ENCODE measurements at regions not wholly inside any gene's neighbourhood (a gene's known extent, or its start where the extent isn't known, plus 50 kb on each side); places are given as distances from the start of the nearest gene placed in this dataset.

DNA sequence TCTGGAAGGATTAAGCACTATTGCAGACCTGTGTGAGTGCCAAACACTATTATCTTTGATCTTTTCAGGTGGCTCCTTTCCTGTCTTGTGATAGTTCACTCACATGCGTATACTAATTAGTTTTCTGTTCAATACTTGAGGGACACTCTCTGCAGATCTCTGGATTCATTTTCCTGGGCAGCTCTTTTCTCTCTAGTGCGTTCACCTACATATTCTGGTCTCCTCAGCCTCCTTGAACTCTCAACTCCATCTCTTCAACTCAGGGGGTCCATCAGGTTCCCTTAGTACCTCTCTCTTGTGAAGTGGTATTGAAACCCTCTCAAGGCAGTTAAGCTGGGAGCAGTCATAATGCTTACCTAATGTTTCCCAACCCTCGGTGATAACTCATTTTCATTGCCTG is 1218.1 kb upstream of the MAP3K7 start:
- no peak for TF ChIP-seq CTCF (IDR thresholded peaks at IDR 0.05)
- DNase-seq (ENCODE audit: low spot score) (no peak), ATAC-seq (ENCODE audit: low FRiP score) (no peak)

DNA sequence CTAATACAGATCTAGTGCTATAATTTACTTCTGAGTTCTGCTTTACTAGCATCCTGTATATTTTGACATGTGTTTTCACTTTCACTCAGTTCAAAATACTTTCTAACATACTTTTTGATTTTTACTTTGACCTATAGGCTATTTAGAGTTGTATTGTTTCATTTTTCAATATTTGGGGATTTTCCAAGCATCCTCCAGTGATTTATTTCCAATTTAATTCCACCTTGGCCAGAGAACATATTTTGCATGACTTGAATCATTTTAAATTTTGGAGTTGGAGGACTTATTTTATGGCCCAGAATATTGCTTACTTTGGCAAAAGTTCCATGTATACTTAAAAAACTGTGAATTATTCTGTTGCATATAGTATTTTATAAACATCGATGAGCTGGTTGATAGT is 1215.6 kb upstream of the MAP3K7 start:
- no peak for ATAC-seq (ENCODE audit: low FRiP score)
- DNase-seq (ENCODE audit: low spot score): no peak
- TF ChIP-seq CTCF (IDR thresholded peaks at IDR 0.05): no peak

DNA sequence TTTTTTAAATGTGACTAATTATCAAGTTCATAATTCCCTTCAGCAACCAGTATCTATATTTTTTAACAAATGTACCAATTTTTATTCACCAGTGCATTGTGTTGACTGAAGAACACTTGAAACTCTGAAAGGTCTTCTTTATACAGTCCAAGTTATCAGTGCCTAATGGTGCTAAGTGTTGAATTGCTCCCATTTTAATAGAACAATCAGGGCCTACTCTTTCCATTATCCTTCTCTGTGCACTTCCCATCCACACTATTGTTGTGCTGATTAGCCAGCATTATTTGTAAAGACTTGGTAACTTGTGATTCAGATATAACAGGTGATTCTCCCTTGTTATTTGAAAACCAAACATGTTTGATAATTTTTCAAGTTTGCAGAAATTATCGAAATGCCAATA is 1209.7 kb upstream of the MAP3K7 start:
- TF ChIP-seq CTCF (IDR thresholded peaks at IDR 0.05): no peak
- ATAC-seq (ENCODE audit: low FRiP score): no peak
- no peak for DNase-seq (ENCODE audit: low spot score)

DNA sequence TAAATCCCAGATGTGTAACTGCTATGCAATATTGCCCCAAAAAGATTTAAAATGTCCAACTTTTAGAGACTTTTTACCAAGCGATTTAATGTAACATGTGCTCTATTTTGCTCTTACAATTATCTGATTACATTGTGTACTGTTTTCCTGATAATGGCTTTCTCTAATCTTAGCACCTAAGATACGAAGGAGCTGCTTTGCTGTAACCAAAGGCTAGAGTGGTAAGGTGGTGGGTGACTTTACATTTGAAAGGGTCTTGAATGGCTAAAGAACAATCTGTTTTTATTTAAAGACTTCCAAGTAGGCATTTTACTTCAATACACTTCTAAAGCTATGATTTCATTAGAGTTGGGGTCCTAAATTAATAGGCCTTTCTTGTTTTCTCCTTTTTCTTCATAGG is 1201.6 kb upstream of the MAP3K7 start:
- no peak for TF ChIP-seq CTCF (IDR thresholded peaks at IDR 0.05)
- no peak for ATAC-seq (ENCODE audit: low FRiP score)
- no peak for DNase-seq (ENCODE audit: low spot score)

- no peak for TF ChIP-seq CTCF (IDR thresholded peaks at IDR 0.05)
- DNase-seq (ENCODE audit: low spot score): no peak
- no peak for ATAC-seq (ENCODE audit: low FRiP score)
Measured at GRCh38 chr6:91786474-91787184, 1199.8 kb upstream of the MAP3K7 start.

DNA sequence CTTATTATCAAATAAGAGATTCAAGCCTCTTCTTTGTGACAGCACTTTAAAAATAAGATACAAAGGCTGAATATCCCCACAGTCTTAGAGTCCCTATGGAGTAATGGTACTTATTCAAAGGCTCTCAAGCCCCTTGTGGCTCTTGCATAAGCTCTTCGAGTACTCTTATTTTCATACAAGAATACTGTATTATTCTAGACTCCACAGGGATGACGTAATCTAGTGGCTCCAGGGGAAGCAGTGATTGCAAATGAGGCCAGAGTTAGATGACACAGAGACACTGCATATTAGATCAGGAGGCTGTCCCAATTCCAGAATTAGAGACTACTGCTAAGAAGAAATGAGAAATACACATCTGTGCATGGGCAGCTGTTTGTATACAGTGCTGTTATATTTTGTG is 1195.9 kb upstream of the MAP3K7 start:
- DNase-seq (ENCODE audit: low spot score): no peak
- no peak for TF ChIP-seq CTCF (IDR thresholded peaks at IDR 0.05)
- ATAC-seq (ENCODE audit: low FRiP score): no peak

GRCh38 chr6:91781946-91782345 is 1195.1 kb upstream of the MAP3K7 start:
- TF ChIP-seq CTCF (IDR thresholded peaks at IDR 0.05): no peak
- ATAC-seq (ENCODE audit: low FRiP score) (no peak), DNase-seq (ENCODE audit: low spot score) (no peak)
